SK-N-SH treated with all-trans-retinoic acid at 6 μM for 48 hours (cell line): ENCODE measurements at regions not wholly inside any gene's neighbourhood (a gene's known extent, or its start where the extent isn't known, plus 50 kb on each side); places are given as distances from the start of the nearest gene placed in this dataset.

Experiments used
- CSDC2 ChIP-seq: fragments of 250-450 bp; sonication (Bioruptor Pico); IDR thresholded peaks from 2 replicates; pipeline ENCODE4 v1.5.0; 2020; ENCODE audit warnings: mild to moderate bottlenecking, moderate library complexity
- POU6F1 ChIP-seq: fragments of 250-450 bp; sonication (Bioruptor Pico); IDR thresholded peaks from 2 replicates; pipeline ENCODE4 v1.8.0; 2021; ENCODE audit warnings: low read depth, mild to moderate bottlenecking, moderate library complexity, borderline replicate concordance
- PPARA ChIP-seq: fragments of 250-450 bp; sonication (Bioruptor Pico); IDR thresholded peaks from 2 replicates; pipeline ENCODE4 v1.5.0; 2020; ENCODE audit warnings: mild to moderate bottlenecking, borderline replicate concordance
- RARB ChIP-seq: fragments of 250-450 bp; sonication (Bioruptor Pico); IDR thresholded peaks from 2 replicates; pipeline ENCODE4 v1.8.0; 2021; ENCODE audit warnings: mild to moderate bottlenecking, moderate library complexity
- TOX ChIP-seq: fragments of 250-450 bp; sonication (Bioruptor Pico); IDR thresholded peaks from 2 replicates; pipeline ENCODE4 v1.8.0; 2021; ENCODE audit warnings: mild to moderate bottlenecking, moderate library complexity, borderline replicate concordance
- ZC3H10 ChIP-seq: fragments of 250-450 bp; sonication (Bioruptor Pico); IDR thresholded peaks from 2 replicates; pipeline ENCODE4 v1.5.1; 2021; ENCODE audit warnings: mild to moderate bottlenecking, moderate library complexity
- ZFP3 ChIP-seq: fragments of 250-450 bp; sonication (Bioruptor Pico); IDR thresholded peaks from 2 replicates; pipeline ENCODE4 v1.5.0; 2020; ENCODE audit warnings: mild to moderate bottlenecking, moderate library complexity
- ZFP30 ChIP-seq: fragments of 450-650 bp; formaldehyde crosslinking; IDR thresholded peaks from 2 replicates; pipeline ENCODE4 v1.5.0; 2022; ENCODE audit warnings: mild to moderate bottlenecking, moderate library complexity
- ZNF8 ChIP-seq: fragments of 450-650 bp; formaldehyde crosslinking; IDR thresholded peaks from 2 replicates; pipeline ENCODE4 v1.5.0; 2020; ENCODE audit warnings: mild to moderate bottlenecking, moderate library complexity
- TF ChIP-seq, protein P1 (sequence below): fragments of 250-450 bp; sonication (Bioruptor Pico); IDR thresholded peaks from 2 replicates; pipeline ENCODE4 v1.5.1; 2021; ENCODE audit warnings: mild to moderate bottlenecking, moderate library complexity
- TF ChIP-seq, protein P2 (sequence below): fragments of 250-450 bp; sonication (Bioruptor Pico); IDR thresholded peaks from 2 replicates; pipeline ENCODE4 v1.8.0; 2020; ENCODE audit warnings: mild to moderate bottlenecking, moderate library complexity, borderline replicate concordance

- TF ChIP-seq POU6F1 (CRISPR knock-in tag) (no peak), TOX (CRISPR knock-in tag) (no peak), PPARA (CRISPR knock-in tag) (no peak), ZFP3 (CRISPR knock-in tag) (no peak), ZC3H10 (CRISPR knock-in tag) (no peak), ZNF8 (CRISPR knock-in tag) (no peak), RARB (CRISPR knock-in tag) (no peak), ZFP30 (CRISPR knock-in tag) (no peak), CSDC2 (CRISPR knock-in tag) (no peak)
- TF ChIP-seq, protein P1, sequence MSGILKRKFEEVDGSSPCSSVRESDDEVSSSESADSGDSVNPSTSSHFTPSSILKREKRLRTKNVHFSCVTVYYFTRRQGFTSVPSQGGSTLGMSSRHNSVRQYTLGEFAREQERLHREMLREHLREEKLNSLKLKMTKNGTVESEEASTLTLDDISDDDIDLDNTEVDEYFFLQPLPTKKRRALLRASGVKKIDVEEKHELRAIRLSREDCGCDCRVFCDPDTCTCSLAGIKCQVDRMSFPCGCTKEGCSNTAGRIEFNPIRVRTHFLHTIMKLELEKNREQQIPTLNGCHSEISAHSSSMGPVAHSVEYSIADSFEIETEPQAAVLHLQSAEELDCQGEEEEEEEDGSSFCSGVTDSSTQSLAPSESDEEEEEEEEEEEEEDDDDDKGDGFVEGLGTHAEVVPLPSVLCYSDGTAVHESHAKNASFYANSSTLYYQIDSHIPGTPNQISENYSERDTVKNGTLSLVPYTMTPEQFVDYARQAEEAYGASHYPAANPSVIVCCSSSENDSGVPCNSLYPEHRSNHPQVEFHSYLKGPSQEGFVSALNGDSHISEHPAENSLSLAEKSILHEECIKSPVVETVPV = no peak
- TF ChIP-seq, protein P2, sequence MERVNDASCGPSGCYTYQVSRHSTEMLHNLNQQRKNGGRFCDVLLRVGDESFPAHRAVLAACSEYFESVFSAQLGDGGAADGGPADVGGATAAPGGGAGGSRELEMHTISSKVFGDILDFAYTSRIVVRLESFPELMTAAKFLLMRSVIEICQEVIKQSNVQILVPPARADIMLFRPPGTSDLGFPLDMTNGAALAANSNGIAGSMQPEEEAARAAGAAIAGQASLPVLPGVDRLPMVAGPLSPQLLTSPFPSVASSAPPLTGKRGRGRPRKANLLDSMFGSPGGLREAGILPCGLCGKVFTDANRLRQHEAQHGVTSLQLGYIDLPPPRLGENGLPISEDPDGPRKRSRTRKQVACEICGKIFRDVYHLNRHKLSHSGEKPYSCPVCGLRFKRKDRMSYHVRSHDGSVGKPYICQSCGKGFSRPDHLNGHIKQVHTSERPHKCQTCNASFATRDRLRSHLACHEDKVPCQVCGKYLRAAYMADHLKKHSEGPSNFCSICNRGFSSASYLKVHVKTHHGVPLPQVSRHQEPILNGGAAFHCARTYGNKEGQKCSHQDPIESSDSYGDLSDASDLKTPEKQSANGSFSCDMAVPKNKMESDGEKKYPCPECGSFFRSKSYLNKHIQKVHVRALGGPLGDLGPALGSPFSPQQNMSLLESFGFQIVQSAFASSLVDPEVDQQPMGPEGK (CRISPR knock-in tag) = no peak
Measured at GRCh38 chr20:59512651-59513050, 91.7 kb upstream of the PHACTR3 start.
